Kidney (tissue), 13 donors: ENCODE measurements at regions not wholly inside any gene's neighbourhood (a gene's known extent, or its start where the extent isn't known, plus 50 kb on each side); places are given as distances from the start of the nearest gene placed in this dataset.

Experiments
- DNase-seq, 5 donors: peaks; one replicate each; pipeline ENCODE4 v3.0.0-alpha.2; 2013 to 2020
- FAIRE-seq: peaks from 2 replicates; lab custom pipeline; 2012; peaks lifted over from hg19 to GRCh38; lab: Jason Lieb, UNC
- H3K27ac ChIP-seq, 2 donors: one replicate each; pipeline ENCODE4 v1.7.0; 2013; ENCODE audit warnings: low read depth in 2 of 2, low read length in 2 of 2, inconsistent platforms in 1 of 2
- H3K27me3 ChIP-seq: one replicate; pipeline ENCODE4 v1.7.1; 2013; ENCODE audit warnings: low read length, inconsistent platforms; ENCODE audit not compliant: control insufficient read depth, insufficient read depth
- H3K36me3 ChIP-seq, 3 donors: one replicate each; pipeline versions ENCODE4 v1.7.0 to v1.7.1; 2013; ENCODE audit warnings: low read length in 3 of 3, control low read depth in 1 of 3, inconsistent platforms in 1 of 3; ENCODE audit not compliant: insufficient read depth in 3 of 3, control insufficient read depth in 2 of 3
- H3K4me1 ChIP-seq, 3 donors: one replicate each; pipeline versions ENCODE4 v1.7.0 to v1.7.1; 2013; ENCODE audit warnings: low read length in 3 of 3, inconsistent platforms in 1 of 3, low read depth in 1 of 3; ENCODE audit not compliant: control insufficient read depth in 2 of 3, insufficient read depth in 2 of 3
- H3K4me3 ChIP-seq, 3 donors: one replicate each; pipeline versions ENCODE4 v1.7.0 to v1.8.1; 2013; ENCODE audit warnings: low read length in 3 of 3, control low read depth in 1 of 3, inconsistent platforms in 1 of 3
- H3K9ac ChIP-seq, 3 donors: one replicate each; pipeline versions ENCODE4 v1.7.0 to v1.7.1; 2013; ENCODE audit warnings: low read length in 3 of 3, control low read depth in 1 of 3, inconsistent platforms in 1 of 3
- H3K9me3 ChIP-seq, 3 donors: one replicate each; pipeline versions ENCODE4 v1.7.0 to v1.7.1; 2013; ENCODE audit warnings: low read length in 3 of 3, control low read depth in 1 of 3, inconsistent platforms in 1 of 3; ENCODE audit not compliant: control insufficient read depth in 2 of 3, insufficient read depth in 1 of 3
- CTCF ChIP-seq: IDR thresholded peaks from 3 replicates; pipeline ENCODE4 v1.5.1; 2012; ENCODE audit warnings: mild to moderate bottlenecking, moderate library complexity, borderline replicate concordance; ENCODE audit not compliant: insufficient read depth; ENCODE audit errors: extremely low read depth
- intact Hi-C: fragments of 100-400 bp; cut with DNase I; formaldehyde crosslinking; loops from one replicate; pipeline ENCODE4 v1.11.1; 2022
- donor health status: control.
- donor health status: control.
- donor health status: control.
- donor health status: control.
- donor health status: control.
- donor health status: DM: yes; HTN: yes; CAD: no.
- donor health status: Normal renal cell carcinoma (clear cell type).

- Histone ChIP-seq H3K27me3 (peaks cover 4% of the 10 kb centered on the region), H3K27ac (no peak overlapping the region), H3K4me3 (no peak overlapping the region), H3K9me3 (no peaks in the 10 kb centered on the region), H3K36me3 (no peaks in the 10 kb centered on the region), H3K4me1 (no peaks in the 10 kb centered on the region), H3K9ac (no peak overlapping the region)
- no peak for DNase-seq
- FAIRE-seq = no peak
- TF ChIP-seq CTCF = no peak
- intact Hi-C loops = loop anchor here (10.0 kb wide), 1 partner anchor 392 kb away; the partner anchor contains the start of gene EFNB1
Observed at GRCh38 chrX:69216446-69216845, 51.2 kb upstream of the PJA1 start.

GRCh38 chrX:69215161-69215875 is 50.1 kb upstream of the PJA1 start:
- Histone ChIP-seq H3K4me3 (no peak overlapping the region), H3K27me3 (peaks cover 4% of the 10 kb centered on the region), H3K36me3 (no peaks in the 10 kb centered on the region), H3K9me3 (no peaks in the 10 kb centered on the region), H3K9ac (no peak overlapping the region), H3K27ac (no peak overlapping the region), H3K4me1 (no peaks in the 10 kb centered on the region)
- no peak for TF ChIP-seq CTCF
- intact Hi-C loops = loop anchor here (10.0 kb wide), 1 partner anchor 391 kb away; the partner anchor contains the start of gene EFNB1
- no peak for DNase-seq
- FAIRE-seq = no peak
